GM19023 (cell line): ENCODE measurements at regions not wholly inside any gene's neighbourhood (a gene's known extent, or its start where the extent isn't known, plus 50 kb on each side); places are given as distances from the start of the nearest gene placed in this dataset.
A peak's percentile ranks its signal among the peaks of the same experiment; 100 is the strongest.

ENCODE experiments used
- ATAC-seq: cut with Tn5 transposase; IDR thresholded peaks from one replicate; pipeline ENCODE4 v1.9.1; 2021; ENCODE audit warnings: mild to moderate bottlenecking, moderate library complexity; ENCODE audit not compliant: unreplicated experiment

GRCh38 chr9:7354704-7355103, 444.9 kb downstream of the DMAC1 start:
- ATAC-seq: no peak

- no peak for ATAC-seq
Observed at GRCh38 chr9:7348692-7349091, 450.9 kb downstream of the DMAC1 start.

GRCh38 chr9:7347556-7347955, 452.0 kb downstream of the DMAC1 start:
- no peak for ATAC-seq

DNA sequence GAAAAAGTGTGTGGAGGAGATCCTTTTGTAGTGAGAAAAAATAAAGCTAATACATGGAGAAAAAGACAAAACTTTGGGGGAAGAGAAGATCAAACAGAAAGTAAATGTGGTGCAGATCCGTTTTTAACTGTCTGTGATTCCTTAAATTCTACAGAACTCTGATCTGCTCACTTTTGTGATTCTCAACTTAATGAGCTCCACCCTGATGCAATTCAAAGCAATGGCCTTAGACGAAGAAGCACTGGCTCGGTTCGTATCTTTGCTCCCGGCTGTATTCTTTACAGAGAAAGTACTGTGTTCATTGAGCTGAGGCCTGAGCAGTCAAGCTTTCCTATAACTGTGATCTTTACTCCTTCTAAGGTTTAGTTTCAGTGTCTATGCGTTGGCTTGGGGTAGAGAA, 453.4 kb downstream of the DMAC1 start:
- ATAC-seq: no peak

GRCh38 chr9:7342736-7343135, 456.8 kb downstream of the DMAC1 start:
- ATAC-seq: no peak

DNA sequence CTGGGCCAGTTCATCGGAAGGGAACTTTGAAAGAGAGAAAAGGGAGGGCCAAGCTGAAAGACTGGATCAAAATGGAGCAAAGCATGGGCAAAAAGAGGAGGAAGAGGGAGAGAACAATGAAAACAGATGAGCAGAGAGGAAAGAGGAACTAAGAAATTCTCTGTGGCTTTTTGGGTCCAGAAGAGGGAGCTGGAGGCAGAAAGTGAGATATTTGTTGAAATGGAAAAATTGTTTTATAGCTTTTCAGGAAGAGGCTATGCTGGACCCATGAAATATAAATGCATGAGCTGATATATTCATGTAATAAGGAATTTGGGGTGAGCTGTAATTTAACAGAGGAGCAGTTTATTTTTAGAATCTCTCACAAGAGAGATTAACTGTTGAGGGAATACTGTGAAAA, 457.3 kb downstream of the DMAC1 start:
- ATAC-seq: peak; percentile 63

GRCh38 chr9:7341571-7341970, 458.0 kb downstream of the DMAC1 start:
- ATAC-seq: no peak

DNA sequence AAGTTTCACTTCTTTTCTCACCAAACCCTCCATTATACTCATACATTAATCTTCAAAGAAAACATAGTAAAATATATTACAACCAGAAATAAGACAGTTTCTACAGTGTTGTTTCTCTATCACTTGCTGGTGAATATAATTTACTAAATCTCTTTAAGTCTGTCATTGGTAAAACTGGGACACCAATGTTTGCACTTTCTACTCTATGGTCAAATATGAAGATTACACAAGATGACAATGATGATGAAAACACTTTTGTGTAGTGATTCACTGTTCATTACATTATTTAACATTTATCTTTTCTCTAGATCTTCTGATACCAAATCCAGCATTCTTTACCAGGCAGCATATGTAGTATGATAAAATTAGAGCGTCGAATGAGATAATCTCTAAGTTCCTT, 459.1 kb downstream of the DMAC1 start:
- no peak for ATAC-seq

GRCh38 chr9:7338586-7339281, 460.8 kb downstream of the DMAC1 start:
- no peak for ATAC-seq

- no peak for ATAC-seq
Observed at GRCh38 chr9:7336356-7337065, 463.1 kb downstream of the DMAC1 start.

DNA sequence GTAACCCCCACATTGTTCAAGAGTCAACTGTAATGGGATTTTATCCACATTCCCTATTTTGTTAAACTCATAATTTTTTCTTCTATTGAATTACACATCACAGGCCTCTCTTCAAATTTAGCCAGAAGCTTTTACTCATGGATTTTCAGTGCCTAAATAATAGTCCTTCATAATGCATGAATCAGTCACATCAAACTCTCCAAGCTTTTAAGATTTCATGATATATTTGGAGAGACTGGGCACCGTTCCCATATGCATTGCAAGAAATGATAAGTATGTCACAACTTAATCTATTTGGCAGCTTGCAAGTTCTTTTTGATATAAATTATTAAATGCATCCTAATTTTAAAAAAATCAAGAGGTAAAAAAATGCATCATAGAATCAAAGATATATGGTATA, 465.9 kb downstream of the DMAC1 start:
- no peak for ATAC-seq

GRCh38 chr9:7332780-7333179, 466.8 kb downstream of the DMAC1 start:
- ATAC-seq: no peak

- ATAC-seq: no peak
Observed at GRCh38 chr9:7328453-7328852, 471.1 kb downstream of the DMAC1 start.

DNA sequence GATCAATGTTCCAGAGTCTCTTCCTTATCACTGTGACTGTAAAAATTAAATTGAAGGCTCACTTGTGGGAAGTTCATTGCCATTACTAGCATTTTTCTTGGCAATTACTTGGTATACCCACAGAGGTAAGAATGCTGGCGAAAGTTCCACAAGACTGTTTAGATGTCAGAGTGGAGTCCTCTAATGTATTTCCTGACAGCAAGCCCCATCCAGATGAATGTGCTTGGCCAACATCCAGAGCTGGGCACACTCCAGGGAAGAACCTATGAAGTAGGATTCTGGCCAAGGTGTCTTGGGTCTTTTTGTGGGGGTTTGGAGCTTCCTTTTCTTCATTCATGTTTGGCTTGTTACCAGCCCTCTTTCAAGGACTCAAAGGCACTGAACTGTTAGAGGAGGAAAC, 473.6 kb downstream of the DMAC1 start:
- no peak for ATAC-seq

- ATAC-seq: no peak
Observed at GRCh38 chr9:7324152-7324598, 475.4 kb downstream of the DMAC1 start.

GRCh38 chr9:7320841-7321240, 478.7 kb downstream of the DMAC1 start:
- ATAC-seq: no peak

GRCh38 chr9:7320139-7320538, 479.4 kb downstream of the DMAC1 start:
- no peak for ATAC-seq

- ATAC-seq: no peak
Observed at GRCh38 chr9:7318920-7319319, 480.7 kb downstream of the DMAC1 start.

DNA sequence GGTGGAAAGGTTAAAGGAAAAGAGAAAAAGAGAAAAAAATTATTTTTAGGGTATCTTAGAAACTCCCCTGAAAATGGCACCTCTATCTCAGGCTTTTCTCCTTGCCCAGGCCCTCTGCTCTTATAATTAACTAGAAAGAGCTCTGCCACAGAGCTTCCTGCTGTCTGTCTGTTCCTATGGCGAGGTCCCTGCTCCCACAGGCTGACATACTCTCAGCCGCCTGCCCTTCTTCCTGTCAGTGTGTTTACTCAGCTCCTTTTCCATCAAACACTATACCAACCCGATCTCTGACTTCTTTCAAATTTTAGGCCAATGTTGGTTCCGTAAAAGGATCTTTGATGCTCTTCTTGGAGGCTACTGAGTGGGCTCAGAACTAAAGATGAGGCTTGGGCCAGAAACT, 482.6 kb downstream of the DMAC1 start:
- no peak for ATAC-seq

GRCh38 chr9:7316166-7316795, 483.3 kb downstream of the DMAC1 start:
- ATAC-seq: no peak

DNA sequence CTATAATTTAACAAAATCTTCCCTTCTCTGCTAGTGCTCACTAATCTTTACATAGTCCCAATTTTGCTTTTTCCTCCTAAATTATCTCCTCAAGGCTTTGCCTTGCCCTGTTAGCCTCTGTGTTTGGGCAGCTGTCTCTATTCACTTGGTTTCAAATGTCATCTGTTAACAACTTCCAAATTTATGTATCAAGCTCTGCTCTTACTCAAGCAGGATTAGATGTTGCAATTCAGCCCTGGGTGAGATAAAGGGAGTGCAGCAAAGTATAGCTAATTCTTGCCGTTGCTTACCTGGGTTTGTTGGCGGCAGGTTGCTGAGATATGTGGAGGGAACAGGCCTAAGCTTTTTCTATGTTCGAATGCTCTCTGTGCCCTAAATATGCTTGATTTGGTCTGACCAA, 483.8 kb downstream of the DMAC1 start:
- ATAC-seq: no peak

DNA sequence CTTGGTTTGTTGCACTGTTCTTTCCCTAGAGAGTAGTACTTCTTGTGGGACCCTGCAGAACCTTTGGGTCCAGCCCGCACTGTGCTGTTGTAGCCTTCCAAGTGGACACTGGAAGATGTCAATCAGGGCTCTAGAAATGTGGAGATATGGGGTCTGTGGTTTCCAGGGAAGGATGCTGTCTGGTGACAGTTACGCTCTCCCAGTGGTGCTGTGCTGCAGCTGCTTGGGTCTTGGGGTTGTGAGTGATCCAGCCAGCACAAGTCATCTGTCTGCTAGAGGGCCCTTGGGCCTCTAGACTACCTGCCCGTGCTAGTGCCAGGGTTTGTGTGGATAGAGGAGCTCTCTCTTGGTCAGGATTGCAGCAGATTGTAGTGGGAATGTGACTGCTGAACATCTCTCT, 484.5 kb downstream of the DMAC1 start:
- ATAC-seq: no peak
